CD4-positive, alpha-beta T cell treated with Interleukin-17A for 1 hour (primary cell): ENCODE measurements at regions not wholly inside any gene's neighbourhood (a gene's known extent, or its start where the extent isn't known, plus 50 kb on each side); places are given as distances from the start of the nearest gene placed in this dataset.

Experiments
- DNase-seq: peaks from one replicate; pipeline ENCODE4 v3.0.0-alpha.2; 2020

DNA sequence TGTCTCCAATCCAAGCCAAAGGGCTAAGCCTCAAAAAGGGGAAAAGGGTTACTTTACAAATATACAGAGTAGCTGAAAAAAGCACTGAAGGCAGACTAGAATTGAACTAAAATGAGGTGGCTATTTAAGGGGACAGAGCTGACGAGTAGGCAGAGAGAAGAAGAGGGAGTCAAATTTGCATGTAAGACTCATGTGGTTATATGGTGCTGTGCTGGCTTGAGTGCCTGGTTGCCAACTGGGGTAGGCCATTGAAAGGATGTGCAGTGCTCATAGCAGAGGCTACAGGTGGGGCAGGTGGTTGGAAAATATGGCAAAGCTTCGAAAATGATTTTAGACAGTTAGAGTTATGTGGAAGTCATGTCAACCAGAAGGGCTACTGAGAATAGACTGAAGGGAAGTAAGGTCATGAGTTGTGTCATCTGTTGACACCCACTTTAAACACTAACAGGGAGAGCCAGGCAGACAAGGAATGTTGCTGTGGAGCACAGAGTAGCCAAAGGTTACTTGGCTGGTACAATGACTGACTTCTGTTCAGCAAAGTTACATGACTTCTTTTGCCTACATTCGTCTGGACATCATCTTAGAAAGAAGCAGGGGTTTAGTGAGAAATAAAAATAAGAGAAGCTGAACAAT is 1210.4 kb downstream of the ADGRL3 start:
- DNase-seq: no peak

DNA sequence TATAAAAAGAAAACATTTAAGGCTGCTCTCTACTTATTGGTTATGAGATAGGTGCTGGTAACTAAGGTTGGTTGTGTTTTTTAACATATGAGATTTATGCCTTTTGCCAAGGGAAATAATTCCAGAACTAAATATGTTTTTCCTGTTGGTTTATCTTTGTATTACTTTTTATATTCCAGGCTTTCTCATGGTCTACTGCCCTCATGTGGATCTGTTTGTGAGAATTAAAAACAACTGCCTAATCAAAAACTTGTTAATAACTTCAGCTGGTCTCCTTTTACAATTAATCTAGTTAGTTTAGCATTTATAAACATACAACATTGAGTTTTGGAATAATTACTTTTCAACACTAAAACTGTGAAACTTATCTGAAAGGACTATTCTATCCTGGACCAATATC is 1208.3 kb downstream of the ADGRL3 start:
- DNase-seq: no peak

DNA sequence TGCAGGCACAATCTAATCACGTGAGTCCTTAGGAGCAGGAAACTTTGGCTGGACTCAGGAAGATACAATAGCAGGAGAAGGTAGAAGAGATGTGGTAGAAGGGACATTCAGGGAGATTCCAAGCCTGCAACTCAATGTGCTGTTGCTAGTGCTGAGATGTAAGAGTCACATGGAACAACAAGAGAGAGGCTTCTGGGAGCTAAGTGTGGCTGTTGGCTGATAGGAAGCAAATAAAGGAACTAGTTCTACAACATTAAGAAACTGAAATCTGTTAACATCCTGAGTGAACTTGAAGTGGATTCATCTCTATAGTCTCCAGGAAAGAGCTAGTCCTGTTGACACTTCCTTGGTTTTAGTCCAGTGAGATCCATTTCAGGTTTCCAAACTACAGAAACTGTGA is 1207.4 kb downstream of the ADGRL3 start:
- DNase-seq: no peak

DNA sequence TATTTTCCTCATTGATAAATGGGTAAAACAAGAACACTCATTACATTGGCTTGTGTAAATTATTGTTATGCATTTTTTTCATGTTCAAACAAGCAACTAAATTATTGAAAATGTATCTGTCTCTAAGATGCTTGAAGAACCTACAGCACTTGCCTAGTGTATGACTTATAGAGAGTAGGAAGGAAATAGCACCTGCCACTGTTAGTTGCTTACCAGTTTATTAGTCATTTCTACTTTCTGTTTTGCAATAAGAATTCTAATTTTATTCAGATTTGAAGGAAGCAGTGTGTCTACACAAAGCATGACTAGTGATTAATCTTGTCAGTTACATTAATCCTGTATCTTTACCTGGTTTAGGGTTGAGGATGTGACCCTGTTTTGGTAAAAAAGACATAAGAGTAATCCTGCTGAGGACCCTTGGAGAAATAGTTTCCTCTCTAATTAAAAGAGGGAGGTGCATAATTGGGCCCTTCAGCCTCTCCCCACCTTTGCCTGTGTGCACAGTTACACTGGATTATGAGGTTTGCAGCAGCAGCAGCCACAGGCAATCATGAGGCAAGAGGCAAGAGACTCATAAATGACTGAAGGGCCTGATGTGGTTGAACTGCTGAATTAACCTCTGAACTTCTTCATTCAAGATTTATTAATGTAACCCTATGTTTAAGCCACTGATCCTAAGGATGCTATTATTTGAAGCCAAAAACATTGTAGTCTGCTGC is 1202.1 kb downstream of the ADGRL3 start:
- DNase-seq: no peak

DNA sequence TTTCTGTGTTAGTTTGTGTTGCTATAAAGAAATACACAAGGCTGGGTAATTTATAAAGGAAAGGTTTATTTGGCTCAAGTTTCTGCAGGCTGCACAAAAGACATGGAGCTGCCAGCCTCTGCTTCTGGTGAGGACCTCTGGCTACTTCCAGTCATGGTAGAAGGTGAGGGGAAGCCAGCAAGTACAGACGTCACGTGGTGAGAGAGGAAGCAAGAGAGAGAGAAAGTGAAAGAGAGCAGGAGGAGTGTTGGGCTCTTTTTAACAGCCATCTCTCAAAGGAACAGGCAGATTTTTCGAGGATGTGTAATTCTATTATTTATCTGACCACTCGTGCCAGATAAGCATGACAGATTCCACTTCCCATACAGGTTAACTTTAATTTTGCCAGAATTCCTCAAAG is 1199.1 kb downstream of the ADGRL3 start:
- DNase-seq: no peak

DNA sequence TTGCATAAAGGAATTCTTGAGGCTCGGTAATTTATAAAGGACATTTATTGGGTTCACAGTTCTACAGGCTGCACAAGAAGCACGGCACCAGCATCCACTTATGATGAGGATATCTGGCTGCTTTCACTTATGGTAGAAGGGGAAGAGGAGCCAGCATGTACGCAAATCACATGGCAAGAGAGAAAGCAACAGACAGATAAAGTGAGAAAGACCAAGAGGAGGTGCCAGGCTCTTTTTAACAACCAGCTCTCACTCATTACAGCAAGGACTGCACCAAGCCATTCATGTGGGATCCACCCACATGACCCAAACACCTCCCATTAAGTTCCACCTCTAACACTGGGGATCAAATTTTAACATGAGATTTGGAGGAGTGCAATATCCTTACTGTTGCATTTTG is 1198.2 kb downstream of the ADGRL3 start:
- DNase-seq: no peak

DNA sequence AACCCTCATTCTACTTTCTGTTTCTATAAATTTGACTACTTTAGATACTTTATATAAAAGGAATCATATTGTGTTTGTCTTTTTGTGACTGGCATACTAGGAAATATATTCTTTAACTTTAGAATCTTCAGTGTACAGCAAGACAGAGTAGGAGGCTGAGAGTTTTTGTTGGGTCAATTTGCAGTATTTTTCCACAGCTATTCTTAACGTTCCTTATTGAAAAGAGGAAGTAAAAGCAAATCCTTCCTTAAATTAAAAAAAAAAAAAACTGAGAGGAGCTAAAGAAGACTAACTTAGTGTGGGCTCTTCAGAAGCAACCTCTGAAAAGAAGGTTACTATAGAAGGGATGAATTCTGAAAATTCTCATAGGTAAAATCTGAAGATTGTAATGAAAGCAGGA is 1194.6 kb downstream of the ADGRL3 start:
- no peak for DNase-seq

DNA sequence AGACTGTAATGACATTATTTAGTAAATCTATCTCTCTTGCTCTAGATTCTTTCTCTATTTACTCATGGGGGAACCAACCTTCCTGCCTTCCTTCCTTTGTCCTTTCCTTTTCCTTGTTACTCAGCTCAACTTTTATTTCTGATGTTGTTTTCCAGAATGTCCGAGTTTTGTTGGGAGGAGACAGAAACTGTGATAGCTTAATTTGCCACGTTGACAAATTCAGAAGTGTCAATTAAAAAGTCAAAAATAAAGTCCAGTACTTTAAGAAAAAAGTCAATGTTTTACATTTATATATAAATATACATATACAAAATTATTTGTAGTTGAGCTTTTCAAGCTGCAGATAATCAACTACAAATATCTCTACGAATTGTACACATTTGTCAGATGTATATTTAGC is 1187.7 kb downstream of the ADGRL3 start:
- no peak for DNase-seq

DNA sequence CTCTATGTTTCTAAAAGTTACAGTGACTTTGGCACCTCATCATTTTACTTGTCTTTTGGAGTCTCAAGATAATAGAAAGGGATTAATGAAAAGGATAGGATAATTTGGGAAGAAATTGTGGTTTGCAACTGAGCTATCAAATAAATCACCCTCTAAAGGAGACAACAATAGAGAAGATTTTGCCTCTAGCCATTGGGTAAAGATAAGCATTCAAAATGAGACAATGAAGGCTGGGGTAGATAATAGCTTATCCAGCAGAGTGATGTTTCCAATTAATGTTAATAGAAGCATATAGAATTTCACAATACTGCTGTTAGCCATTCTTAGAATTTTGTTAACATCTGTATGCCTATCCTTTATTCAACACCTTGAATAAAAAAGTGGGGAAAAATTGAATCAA is 1177.6 kb downstream of the ADGRL3 start:
- DNase-seq: no peak

DNA sequence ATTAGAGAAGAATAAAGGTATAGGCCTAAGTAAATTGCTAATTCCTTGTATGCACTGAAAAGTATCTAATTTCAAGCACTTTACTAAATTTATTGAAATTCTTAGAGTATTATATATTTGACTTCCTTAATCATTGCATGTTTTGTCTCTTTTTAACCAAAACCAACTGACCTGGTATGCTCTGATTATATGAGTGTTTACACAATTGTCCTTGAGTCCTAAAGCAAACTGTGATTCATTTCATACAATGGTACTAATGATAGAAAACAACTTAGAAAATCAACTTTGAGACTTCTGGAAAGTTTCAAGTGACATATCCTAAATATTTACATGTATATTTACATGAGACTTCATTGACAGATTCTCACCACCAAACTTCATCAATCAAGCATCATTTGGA is 1177.1 kb downstream of the ADGRL3 start:
- DNase-seq: no peak

DNA sequence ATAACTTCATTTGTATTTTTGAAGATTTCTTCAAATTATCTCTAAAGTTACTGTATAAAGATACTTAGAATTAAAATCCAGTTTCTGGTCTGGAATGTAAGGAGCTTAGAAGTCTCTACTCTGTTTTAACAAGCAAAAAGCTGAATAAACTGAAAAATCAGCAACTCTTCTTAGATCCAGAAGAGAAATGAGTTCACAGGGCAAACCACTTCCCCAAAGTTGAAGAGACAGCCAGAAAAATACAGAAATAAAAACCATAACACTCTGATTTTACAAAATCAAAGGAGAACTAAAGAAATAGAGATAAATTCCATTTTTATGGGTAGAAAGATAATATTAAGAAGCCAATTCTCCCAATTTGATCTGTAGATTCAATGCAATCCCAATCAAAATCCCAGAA is 1166.8 kb downstream of the ADGRL3 start:
- DNase-seq: no peak

DNA sequence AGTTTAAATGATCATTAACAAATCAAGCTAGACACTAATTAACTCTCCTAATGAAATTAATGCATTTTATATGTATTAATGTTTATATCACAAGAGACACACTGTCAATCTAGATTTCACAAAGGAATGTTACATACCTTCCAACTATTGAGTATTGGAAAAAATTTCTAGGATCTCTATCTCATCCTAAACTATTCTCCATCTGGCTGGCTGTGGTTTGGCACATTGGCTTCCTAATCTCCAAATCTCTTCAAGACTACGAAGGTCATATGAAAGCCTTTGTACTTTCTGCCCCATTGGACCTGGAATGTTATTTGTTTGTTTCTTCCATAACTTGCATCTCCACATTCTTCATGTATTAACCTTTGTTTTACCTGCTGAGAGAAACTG is 1160.0 kb downstream of the ADGRL3 start:
- no peak for DNase-seq

DNA sequence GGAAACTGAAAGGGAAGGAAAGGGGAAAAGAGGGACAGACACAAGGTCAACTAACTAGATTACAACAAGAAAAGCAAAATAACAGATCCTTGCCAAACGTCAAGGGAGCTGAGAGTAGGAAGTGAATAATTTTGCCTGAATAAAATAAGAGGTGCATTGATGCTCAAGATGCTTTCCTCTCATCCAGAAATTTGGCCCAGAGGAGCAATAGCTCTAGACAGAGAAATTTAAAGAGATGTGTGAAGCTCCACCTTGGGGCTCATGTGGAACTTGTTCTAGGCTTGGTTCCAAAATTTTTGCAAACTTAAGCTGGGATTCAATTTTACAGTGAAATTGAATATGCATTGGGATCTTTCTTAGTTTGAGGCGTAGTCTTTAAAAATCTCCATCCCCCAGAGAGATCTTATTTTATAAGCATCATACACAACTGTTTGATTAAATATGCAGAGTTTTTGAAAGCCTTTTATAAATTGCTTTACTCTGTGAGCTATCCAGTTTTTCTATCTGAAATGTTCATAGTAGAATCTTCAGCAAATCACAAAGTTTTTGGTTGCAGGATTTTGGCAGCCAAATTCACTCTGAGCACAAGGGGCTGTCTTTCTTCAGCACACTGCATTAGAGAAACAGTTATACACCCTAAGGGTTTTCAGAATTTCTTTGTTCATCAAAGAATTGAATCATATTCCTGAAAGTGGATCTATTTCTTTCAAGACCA is 1159.5 kb downstream of the ADGRL3 start:
- DNase-seq: no peak

DNA sequence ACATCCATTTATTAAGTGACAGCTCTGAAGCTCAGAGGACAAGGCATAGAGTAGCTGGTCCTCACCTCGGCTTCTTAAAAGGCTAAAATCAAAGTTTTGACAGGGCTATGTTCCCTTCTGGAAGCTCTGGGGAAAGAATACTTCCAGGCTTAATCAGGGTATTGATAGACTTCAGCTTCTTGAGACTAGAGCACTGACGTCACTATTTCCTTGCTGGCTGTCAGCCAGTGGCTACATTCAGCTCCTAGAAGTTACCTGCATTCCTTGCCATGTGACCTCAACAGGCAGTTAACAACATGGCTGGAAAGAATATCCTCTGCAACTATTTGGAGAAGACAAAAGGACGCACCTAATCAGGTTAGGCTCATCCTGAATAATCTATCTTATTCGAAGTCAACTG is 1144.8 kb downstream of the ADGRL3 start:
- no peak for DNase-seq

DNA sequence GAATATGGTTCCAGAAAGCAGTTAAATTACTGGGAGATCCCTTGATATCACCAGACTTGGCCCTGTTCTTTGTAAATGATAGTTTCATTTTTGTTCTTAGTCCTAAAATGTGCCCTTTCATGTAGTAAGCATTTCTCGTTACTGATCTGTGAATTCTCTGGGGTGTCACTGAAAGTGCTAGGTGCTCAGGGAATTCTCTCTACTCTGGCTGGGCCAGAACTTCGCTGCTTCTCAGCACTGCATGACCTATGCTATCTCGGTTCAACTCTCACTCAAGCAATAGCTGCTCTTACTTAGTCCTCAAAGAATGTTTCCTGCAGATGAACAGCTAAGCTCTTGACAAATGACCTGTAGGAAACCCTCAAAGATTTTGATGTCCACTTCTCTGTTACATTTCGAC is 1144.3 kb downstream of the ADGRL3 start:
- DNase-seq: no peak

DNA sequence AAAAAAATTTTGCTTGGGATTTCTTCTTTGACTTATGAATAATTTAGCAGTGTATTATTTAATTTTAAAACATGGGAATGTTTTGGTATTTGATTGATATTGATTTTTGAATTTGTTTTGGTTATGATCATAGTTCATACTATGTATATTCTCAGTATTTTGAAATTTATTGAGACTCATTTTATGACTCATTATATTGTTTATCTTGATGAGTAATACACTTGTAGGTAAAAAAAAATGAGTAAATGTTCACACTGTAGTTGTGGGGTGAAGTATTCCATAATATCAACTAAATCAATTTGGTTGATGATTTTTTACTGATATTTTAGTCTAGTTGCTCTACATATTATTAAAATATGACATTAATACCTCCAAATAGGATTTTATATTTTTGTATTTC is 1142.2 kb downstream of the ADGRL3 start:
- DNase-seq: no peak

DNA sequence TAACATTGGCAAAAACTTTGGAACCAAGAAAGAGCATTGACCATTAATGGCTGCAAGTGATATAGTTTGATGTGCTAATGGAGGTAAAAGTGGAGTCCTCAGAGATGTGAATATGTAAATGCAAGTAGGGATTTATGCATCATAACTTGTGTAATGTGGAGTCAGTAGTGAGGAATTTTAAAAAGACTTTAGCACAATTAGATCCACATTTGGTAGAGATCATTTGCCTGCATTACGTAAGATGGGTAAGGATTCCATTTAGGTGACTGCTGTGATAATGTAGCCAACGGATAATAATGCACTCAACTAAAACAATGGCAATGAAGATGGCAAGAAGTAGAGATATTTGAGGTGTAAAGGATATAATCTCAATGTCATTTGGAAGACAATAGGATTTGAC is 1128.4 kb downstream of the ADGRL3 start:
- DNase-seq: no peak

DNA sequence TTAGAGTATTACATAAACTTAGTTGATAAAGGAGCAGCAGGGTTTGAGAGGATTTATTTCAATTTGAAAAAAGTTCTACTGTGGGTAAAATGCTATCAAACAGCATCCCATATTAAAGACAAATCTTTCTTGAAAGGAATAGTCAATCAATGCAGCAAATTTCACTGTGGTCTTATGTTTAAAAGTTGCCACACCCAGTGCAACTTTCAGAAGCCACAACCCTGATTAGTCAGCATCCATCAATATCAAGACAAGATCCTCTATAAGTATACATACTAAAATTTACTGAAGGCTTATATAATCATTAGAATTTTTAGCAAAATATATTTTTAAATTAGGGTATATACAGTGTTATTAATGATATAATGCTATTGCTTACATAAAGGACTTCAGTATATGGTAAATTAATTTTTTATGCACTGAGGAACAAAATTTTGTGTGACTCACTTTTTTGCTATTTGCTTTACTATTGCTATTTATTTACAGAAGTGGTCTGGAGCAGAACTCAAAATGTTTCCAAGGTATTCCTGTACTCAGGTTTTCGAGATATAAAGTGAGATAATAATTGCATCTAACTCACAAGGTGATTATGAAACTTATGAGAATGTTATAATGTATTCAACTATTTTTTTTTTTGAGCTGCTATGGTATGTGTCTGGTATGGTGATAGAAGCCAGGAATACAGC is 1127.6 kb downstream of the ADGRL3 start:
- DNase-seq: no peak

DNA sequence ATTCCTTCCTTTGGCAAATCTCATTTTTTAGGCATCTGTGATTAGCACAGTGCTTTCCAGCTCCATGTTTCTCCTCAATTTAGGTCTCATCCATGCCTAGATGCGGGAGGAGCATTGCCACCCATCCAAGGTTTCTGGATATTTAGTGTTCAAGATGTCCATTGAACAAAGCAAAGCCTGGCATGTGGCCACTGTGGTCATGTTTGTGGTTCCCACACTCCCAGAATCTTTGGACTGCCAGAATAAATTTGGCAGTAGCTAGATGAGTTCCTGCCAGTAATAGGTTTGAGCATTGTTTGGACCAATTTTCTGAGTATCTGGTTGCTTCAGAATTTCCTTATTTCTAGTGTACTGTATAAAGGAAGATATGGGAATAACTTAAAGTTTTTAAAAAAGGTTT is 1124.1 kb downstream of the ADGRL3 start:
- no peak for DNase-seq

DNA sequence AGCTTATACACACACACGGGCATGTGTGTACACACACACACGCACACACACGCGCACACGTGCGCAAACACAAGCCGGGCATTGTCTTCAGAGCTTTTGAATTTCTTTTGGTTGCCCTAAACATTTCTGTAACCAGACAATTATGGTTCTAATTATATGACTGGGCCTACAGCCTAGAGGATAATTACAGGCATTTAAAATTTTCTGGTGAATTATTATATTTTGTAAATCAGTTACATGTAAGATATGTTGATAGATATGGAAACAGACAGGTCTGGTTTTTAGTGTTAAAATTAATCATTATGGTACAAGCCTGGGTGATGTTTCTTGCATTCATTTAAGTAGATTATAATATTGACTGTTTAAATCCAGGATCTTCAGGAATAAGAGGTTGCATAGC is 1120.5 kb downstream of the ADGRL3 start:
- no peak for DNase-seq

DNA sequence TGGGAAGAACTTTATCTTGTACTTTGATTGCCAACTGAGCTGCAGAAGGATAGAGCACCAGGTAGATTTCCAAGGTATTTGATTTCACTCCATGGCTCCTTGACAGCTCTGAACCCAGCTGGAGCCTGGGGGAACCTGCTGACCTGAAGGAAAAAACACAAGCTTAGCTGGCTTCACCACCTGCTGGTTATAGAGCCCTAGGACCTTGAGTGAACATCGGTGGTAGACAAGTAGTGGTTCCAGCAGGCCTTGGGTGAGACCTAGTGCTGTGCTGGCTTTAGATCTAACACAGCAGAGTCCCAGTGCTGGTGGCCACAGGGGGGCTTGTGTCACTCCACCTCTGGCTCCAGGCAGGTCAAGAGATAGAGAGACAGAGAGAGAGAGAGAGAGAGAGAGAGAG is 1102.6 kb downstream of the ADGRL3 start:
- no peak for DNase-seq

DNA sequence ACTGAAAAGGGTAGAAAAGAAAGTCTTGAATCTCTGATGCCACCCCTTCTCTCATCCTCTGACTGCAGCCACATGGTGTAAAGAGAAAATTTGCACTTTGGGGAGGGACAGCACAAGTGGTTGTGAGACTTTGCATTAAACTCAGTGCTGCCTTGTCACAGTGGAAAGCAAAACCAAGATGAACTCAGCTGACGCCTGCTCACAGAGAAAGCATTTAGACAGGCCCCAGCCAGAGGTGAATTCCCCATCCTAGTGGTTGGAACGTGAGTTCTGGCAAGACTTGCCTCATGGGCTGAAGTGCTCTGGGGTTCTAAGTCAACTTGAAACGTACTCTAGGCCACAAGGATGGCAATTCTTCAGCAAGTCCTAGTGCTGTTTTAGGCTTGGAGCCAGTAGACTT is 1101.4 kb downstream of the ADGRL3 start:
- DNase-seq: no peak

DNA sequence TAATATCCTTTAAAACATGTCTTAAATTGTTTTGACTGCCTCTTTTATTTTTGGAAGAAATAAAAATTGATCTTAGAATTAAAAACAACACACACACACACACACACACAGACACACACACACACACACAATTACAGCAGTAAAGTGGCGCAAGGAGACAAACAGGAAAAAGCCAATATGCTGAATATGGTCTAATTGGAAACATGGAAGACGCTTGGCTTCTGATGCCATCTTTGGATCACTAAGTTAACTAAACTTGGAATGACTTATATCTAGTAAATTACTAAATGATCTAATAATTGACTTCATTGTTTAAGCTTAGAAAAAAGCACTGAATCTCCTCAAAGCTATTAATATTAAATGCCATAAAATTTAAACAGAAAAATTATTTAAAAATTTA is 1093.4 kb downstream of the ADGRL3 start:
- no peak for DNase-seq

DNA sequence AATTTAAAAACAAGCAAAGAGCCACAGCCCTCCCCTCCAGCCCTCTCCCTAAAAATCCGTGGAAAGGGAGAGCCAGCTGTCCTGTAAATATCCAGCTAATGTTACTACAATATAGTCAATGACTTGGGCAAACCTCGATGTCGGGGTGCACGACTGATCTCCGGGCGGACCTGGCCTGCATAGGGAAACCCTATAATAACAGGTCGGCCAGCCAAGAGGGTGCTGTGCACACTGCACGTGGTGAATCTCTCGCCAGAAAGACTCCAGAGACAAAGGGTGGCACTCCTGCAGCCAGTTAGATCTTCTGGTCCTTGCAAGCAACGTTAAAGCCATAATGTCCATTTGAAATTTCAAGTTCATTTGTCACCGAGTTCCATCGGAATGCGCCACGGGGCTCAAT is 1092.8 kb downstream of the ADGRL3 start:
- DNase-seq: no peak
